Fibroblast of mammary gland (primary cell): ENCODE measurements at regions not wholly inside any gene's neighbourhood (a gene's known extent, or its start where the extent isn't known, plus 50 kb on each side); places are given as distances from the start of the nearest gene placed in this dataset.

Experiments used
- DNase-seq: peaks from one replicate; pipeline ENCODE4 v3.0.0-alpha.2; 2010; ENCODE audit warnings: low read depth
- H3K4me3 ChIP-seq: 2 replicates; pipeline ENCODE4 v1.5.1; 2011; ENCODE audit warnings: low read depth, mild to moderate bottlenecking, low read length, moderate library complexity; ENCODE audit not compliant: control insufficient read depth
- TF ChIP-seq, protein P1 (sequence below): conservative IDR thresholded peaks from 2 replicates; pipeline ENCODE4 v1.5.1; 2011; ENCODE audit warnings: low read depth, low read length, inconsistent platforms; ENCODE audit not compliant: control insufficient read depth, insufficient read depth

DNA sequence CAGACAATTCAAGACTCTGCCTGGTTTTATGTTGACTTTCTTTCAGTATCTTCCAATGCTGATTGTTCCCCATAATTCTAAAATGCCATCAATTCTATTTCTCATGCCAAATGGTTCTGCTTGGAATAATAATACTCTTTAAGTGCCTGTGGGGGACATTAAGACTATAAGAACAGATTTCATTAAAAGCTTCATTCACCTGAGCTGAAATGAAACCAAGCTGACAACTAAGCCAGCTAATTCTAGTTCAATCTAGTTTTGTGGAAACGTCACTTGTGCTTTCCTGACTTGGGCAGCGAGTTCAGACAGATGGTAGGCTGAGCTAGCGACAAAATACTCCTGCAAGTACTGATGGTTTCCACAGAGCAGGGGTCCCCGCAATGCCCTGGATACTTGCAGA lies 491.1 kb upstream of the RAB6C start:
- no peak for DNase-seq
- no peak overlapping the region for H3K4me3 ChIP-seq
- TF ChIP-seq, protein P1, sequence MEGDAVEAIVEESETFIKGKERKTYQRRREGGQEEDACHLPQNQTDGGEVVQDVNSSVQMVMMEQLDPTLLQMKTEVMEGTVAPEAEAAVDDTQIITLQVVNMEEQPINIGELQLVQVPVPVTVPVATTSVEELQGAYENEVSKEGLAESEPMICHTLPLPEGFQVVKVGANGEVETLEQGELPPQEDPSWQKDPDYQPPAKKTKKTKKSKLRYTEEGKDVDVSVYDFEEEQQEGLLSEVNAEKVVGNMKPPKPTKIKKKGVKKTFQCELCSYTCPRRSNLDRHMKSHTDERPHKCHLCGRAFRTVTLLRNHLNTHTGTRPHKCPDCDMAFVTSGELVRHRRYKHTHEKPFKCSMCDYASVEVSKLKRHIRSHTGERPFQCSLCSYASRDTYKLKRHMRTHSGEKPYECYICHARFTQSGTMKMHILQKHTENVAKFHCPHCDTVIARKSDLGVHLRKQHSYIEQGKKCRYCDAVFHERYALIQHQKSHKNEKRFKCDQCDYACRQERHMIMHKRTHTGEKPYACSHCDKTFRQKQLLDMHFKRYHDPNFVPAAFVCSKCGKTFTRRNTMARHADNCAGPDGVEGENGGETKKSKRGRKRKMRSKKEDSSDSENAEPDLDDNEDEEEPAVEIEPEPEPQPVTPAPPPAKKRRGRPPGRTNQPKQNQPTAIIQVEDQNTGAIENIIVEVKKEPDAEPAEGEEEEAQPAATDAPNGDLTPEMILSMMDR = no peak

DNA sequence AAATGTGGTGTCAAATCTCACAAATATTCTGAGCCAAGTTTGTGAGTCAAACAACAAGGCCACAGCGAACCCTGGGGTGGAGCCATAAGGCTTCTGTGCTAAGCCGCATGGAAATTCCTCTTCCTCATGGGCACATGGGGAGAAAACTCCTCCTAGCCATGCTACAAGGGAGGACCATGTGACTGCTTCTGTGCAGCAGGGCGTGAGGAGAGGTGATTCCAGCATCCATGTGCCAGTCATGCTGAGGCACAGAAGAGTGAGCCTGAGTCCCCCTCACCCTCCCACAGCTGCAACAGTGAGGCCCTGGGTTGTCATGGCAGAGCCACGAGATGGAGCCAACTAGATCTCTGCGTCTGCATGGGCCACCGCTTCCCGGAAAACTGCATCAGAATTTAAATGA lies 488.8 kb upstream of the RAB6C start:
- DNase-seq = no peak
- TF ChIP-seq, protein P1 = no peak
- H3K4me3 ChIP-seq = no peak overlapping the region

DNA sequence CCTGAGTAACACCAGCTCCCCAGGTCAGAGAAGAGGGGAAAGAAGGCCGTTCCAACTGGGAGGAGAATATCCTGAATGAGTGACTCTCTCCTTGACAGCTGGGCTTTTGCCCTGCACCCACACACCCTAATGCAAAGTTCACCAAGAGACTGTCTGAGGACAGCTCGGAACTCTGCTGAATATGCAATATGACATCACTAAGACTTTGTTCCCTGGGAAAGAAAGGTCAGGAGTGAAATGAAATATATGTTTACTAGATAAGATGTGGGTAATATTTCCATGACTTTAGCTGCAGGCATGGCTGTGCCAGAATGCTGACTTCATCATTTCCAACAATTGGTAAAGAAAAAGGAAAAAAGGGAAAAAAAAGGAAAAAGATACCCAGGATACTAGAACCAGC lies 488.2 kb upstream of the RAB6C start:
- no peak overlapping the region for H3K4me3 ChIP-seq
- TF ChIP-seq, protein P1 = no peak
- DNase-seq = no peak

DNA sequence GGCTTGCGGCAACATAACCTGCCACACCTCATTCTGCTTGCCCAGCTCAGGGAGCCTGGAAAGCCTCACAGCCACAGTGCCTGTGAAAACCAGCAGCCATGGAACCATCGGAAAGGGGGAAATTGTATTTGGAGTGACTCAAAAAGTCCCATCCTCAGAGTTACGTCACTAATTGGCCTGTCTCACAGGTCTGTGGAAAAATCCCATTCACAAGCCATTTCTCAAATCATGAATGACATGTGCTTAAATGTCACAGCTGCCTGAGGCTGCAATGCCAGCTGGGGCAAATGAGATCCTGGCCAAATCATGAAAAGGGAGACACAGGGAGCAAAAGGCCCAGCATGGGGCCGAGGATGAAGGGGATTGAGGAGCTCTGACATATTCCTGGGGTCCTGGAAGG lies 486.9 kb upstream of the RAB6C start:
- no peak for DNase-seq
- TF ChIP-seq, protein P1 = no peak
- H3K4me3 ChIP-seq = no peak overlapping the region

DNA sequence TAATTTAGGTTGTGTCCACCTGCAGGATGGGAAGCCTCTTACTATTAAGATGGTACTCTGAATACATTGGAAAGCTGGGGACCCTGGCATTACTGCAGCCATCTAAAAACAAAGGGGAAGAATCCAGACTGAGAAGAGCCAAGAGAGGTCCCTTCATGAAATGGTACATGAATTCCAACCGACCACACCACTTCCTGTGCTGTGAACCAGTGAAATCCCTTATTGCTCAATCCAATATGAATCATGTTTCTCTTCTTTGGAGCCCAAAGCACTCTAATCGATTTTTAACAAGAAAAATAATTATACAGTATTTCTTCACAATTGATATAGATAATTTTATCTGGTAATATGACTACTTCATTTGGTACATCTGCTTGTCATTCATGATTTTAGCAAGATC lies 479.7 kb upstream of the RAB6C start:
- no peak for DNase-seq
- no peak overlapping the region for H3K4me3 ChIP-seq
- TF ChIP-seq, protein P1 = no peak

DNA sequence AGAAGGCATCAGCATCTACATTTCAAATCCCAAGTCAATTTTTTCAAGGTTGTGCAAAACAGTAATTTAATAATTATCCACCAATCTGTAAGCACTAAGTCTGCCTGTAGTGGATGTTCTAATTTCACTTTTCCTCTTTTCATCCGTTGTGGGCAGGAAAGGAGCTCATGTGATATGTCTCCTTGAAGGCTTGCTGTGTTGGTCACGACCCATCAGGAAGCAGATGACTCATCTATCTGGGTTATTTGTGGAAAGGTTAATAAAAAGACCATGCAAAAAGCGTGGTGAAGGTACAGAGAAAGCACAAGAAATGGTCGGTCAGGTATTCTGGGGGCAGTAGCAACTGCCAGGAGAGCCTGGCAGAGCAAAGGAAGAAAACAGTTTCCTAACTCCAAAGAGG lies 476.7 kb upstream of the RAB6C start:
- no peak for DNase-seq
- TF ChIP-seq, protein P1 = no peak
- H3K4me3 ChIP-seq = no peak overlapping the region

DNA sequence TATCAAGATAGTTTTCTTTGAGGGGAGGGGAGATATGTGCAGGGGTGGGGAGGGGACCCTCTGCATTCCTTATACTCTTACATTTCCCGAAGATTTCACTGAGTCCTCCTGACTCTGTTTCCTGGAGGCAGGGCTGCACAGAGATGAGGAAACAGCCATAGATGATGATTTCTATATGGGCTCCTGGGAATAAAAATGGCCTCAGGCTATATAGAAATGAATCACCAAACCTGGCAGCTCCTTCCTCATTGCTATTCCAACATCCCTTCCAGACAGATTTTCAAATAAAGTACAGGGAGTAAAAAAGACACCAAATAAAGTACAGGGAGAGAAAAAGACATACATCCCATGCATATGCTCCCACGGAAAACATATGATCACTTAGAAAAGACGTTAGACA lies 474.8 kb upstream of the RAB6C start:
- H3K4me3 ChIP-seq = no peak overlapping the region
- no peak for DNase-seq
- TF ChIP-seq, protein P1 = no peak
